PC-9 (cell line): ENCODE measurements at regions not wholly inside any gene's neighbourhood (a gene's known extent, or its start where the extent isn't known, plus 50 kb on each side); places are given as distances from the start of the nearest gene placed in this dataset.

ENCODE experiments used
- CTCF ChIP-seq: fragments of 200-600 bp; sonication (generic); conservative IDR thresholded peaks from 2 replicates; pipeline ENCODE4 v1.6.1; 2017; ENCODE audit warnings: mixed run types, antibody characterized with exemption, mild to moderate bottlenecking, moderate library complexity
- EZH2 ChIP-seq: fragments of 200-600 bp; sonication (generic); IDR thresholded peaks from 2 replicates; pipeline ENCODE4 v1.8.0; 2017; ENCODE audit warnings: antibody characterized with exemption, low read depth

GRCh38 chr15:21261965-21262850, 178.1 kb downstream of the POTEB3 start:
- TF ChIP-seq CTCF (no peak), EZH2 (no peak)
